EL (cell line): ENCODE measurements at regions not wholly inside any gene's neighbourhood (a gene's known extent, or its start where the extent isn't known, plus 50 kb on each side); places are given as distances from the start of the nearest gene placed in this dataset.
"Not testable (repeated sequence)": the region's sequence is repeated elsewhere in the genome, so short reads cannot be mapped to it uniquely, and the experiment has no call there.

ENCODE experiments used
- DNase-seq: peaks from one replicate; pipeline ENCODE4 v3.0.0-alpha.2; 2016

DNA sequence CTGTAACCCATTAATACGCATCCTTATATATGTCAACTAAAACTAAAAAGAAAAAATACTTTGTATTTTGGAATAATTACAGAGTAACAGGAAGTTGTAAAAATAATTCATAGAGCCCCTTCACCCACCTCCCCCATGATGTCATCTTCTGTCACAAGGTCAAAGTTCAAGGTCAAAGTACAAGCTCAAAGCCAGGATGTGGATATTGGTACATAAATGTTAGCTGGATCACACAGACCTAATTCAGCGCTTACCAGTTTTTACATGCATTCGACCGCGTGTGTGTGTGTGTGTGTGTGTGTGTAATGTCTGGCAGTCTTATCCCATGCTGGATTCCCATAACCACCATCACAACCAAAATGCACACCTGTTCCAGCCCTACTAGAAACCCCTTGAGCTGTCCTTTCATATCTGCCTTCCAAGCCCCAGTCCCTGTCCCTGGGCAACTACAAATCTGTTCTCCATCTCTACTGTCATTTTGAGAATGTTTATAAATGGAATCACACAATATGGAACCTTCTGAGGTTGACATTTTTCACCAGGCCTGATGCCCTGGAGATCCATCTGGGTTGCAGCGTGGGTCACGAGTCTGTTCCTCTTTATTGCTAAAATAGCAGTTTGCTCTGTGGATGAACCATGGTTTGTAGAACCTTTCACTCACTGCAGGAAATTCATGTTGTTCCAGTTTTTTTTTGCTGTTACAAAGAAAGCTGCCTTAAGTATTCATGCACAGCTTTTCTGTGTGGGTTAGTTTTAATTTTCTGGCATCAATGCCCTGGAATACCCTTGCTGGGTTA, 153.6 kb upstream of the PITRM1 start:
- no peak for DNase-seq

DNA sequence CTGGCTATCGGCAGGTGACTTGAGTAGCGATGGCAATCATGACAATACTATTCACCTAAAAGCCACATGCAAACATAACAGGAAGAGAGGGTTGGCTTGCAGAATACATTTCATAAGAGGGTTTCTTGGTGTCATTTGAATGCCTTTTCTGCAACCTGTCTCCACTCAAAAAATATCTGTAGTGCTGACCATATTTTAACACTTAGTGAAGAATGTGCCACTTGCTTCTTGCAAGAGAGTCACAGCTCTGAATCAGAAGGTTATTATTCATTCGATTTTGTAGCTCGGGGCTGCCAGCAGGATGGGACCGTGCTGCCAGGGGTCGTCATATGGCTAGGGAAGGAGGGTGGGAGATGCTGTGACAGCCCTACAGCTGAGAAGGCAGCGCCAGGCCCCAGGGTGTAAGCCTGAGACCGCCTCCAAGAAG, 152.0 kb upstream of the PITRM1 start:
- peak; percentile 23 for DNase-seq

DNA sequence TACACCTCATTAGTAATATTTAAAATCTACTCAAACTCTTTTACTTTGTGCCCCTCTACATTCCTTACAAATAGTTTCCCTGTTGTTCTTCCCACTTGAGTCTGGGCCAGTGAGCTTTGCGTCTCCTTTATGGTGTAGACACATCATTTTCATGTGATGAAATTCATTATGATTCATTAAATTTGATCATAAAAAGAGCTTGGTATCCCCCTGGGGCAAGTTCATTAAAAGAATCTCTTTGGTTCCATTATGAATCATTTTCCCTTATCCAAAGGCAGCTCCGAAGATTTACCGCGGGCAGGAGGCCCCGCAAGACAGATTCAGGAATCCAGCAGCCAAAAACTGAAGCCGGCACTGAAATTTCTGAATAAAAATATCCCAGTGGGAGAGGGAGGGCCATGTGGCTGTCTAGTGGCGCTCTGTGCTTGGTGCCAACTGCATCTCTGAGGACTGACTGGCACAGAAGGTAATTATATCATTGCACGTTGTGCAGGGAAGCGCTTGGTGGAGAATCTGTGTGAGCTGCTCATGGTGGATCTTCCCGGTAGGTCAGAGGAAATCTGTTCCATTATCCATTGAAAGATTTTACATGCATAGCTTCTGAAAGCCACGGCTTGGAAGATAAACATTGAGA, 151.4 kb upstream of the PITRM1 start:
- DNase-seq, result peak; percentile 90

DNA sequence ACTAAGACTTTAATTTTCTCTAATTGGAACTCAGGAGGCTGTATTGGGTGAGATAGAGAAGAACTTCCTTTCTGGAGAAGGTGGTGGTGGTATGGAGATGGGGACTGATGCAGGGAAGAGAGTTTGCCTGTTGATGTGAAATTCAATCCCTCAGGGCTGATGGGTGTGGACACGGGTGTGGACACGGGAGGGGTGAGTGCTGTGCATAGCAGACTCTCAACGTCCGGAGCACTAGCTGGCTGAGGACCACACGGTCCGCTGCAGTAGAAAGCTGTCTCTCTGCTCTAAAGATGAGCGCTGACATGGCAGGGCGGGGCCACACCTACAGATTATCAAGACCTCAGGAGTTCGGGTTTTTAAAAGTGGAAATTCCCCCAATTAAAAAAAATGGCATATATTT, 148.5 kb upstream of the PITRM1 start:
- no peak for DNase-seq

DNA sequence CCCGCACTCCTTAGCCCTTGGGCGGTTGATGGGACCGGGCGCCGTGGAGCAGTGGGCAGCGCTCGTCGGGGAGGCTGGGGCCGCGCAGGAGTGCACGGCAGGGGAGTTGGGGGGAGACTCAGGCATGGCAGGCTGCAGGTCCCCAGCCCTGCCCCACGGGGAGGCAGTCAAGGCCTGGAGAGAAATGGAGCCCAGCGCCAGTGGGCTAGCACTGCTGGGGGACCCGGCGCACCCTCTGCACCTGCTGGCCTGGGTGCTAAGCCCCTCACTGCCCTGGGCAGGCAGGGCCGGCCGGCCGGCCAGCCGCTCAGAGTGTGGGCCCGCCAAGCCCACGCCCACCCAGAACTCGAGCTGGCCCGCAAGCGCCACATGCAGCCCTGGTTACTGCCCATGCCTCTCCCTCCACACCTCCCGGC, 147.2 kb upstream of the PITRM1 start:
- no peak for DNase-seq

DNA sequence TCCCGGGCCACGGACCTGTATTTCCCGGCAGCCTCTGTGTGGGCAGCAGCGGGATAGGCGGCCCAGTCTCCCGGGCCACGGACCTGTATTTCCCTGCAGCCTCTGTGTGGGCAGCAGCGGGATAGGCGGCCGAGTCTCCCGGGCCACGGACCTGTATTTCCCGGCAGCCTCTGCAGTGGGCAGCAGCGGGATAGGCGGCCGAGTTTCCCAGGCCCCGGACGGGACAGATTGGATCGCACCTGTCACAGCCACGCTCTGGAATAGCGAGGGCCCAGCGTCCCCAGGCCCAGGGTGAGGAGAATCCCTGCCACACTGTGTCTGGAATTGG, 145.9 kb upstream of the PITRM1 start:
- not testable (repeated sequence) for DNase-seq

DNA sequence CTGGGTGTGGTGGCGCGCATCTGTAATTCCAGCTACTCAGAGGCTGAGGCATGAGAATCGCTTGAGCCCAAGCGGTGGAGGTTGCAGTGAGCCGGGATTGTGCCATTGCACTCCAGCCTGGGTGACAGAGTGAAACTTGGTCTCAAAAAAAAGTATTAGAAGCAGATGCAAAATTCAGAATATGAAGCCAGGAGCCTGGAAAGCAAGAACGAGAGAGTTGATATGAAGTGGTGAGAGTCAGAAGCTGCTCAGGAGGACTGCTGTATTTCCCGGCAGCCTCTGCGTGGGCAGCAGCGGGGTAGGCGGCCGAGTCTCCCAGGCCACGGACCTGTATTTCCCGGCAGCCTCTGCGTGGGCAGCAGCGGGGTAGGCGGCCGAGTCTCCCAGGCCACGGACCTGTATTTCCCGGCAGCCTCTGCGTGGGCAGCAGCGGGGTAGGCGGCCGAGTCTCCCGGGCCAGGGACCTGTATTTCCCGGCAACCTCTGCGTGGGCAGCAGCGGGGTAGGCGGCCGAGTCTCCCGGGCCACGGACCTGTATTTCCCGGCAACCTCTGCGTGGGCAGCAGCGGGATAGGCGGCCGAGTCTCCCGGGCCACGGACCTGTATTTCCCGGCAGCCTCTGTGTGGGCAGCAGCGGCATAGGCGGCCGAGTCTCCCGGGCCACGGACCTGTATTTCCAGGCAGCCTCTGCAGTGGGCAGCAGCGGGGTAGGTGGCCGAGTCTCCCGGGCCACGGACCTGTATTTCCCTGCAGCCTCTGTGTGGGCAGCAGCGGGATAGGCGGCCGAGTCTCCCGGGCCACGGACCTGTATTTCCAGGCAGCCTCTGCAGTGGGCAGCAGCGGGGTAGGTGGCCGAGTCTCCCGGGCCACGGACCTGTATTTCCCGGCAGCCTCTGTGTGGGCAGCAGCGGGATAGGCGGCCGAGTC, 145.2 kb upstream of the PITRM1 start:
- not testable (repeated sequence) for DNase-seq

DNA sequence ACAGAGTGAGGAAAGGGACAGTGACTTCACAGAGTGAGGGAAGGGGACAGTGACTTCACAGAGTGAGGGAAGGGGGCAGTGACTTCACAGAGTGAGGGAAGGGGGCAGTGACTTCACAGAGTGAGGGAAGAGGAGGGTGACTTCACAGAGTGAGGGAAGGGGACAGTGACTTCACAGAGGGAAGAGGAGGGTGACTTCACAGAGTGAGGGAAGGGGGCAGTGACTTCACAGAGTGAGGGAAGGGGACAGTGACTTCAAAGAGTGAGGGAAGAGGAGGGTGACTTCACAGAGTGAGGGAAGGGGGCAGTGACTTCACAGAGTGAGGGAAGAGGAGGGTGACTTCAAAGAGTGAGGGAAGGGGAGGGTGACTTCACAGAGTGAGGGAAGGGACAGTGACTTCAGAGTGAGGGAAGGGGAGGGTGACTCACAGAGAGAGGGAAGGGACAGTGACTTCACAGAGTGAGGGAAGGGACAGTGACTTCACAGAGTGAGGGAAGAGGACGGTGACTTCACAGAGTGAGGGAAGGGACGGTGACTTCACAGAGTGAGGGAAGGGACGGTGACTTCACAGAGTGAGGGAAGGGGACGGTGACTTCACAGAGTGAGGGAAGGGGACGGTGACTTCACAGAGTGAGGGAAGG, 142.0 kb upstream of the PITRM1 start:
- DNase-seq, result not testable (repeated sequence)

DNA sequence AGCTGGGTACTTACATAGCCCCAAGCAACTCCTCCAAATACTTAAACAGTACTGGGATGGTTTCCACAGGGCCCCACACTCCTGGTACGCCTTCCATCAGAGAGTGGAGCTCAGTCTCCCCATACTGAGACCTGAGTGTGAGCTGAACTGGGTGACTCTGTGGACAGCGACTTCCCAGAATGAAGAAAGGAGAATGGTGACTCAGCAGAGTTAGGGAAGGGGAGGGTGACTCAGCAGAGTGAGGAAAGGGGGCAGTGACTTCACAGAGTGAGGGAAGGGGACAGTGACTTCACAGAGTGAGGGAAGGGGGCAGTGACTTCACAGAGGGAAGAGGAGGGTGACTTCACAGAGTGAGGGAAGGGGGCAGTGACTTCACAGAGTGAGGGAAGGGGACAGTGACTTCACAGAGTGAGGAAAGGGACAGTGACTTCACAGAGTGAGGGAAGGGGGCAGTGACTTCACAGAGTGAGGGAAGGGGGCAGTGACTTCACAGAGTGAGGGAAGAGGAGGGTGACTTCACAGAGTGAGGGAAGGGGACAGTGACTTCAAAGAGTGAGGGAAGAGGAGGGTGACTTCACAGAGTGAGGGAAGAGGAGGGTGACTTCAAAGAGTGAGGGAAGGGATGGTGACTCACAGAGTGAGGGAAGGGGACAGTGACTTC, 141.3 kb upstream of the PITRM1 start:
- peak; percentile 64 for DNase-seq

DNA sequence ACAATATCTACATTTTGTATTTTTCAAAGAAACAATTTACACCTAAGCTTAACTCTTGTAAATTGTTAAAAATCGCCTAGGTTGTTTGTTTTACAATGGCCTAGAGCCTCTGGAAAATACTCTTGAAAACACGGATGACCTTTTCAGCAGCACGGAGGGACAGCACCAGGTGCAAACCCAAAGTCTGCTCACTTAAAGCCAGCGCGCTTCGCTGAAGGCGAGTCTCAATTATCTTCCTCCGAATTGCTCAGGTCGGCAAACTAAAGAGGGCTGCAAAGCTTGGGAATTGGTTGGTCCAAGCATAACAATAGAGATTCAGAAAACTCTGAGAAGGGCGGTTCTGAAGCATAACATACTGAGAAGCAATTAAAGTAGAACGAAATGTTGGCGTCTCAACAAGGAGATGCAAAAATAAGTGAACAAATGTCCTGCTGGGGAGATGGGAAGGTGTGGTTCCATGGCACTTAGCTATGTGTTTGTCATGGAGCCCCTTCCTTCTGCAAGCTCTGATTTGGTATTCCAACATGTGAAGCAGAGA, 139.9 kb upstream of the PITRM1 start:
- DNase-seq, result no peak

DNA sequence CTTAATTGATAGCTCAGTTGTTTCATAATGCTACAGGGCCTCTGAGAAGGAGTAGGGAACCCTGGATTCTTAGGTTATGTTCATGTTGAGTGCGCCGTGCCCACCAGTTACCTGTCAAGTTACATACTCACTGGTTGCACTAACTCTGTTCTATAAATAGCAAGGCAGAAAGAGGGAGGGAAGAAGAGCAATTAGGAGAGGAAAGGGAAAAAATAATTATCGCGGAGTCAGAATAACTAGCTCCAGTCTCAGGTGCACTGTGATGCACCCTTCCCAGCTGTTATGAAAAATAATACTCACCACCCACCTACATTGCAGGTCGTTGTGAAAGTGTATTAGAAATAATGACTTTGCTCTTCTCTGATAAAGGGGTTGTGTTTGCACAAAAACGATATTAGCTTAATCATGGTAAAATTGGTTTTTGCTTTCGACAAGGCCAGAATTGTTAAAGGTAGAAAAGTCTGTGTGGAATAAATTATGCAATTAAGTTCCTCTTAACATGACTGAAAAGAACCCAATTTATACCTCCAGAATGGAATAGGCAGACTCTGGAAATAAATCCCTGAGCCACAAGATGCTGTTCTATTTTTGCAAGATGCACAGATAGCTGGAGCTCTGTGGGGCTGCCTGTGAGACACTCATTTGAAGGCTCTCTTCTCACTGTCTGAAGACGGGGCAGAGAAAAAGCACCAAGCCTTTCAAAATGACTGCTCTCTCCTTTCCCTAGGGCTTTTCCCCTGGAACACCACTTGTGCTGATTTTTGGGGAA, 137.6 kb upstream of the PITRM1 start:
- no peak for DNase-seq

DNA sequence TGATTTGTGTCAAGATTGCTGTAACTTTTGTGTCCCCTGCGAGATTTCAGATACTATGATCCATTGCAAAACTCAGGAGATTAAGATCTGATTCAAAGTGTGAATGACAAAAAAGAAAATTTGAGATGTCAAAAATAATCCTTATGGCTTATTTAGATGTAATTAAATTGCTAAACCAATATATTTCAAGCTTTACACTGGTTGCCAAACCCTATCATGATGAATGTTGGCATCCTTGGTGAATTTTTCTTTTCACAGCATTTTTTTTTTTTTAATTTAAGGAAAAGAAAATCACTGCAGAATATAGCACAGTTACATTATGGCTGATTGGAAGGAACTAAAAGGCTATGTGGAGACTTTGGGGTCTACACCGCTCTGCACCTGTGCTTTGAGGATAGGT, 133.5 kb upstream of the PITRM1 start:
- no peak for DNase-seq

DNA sequence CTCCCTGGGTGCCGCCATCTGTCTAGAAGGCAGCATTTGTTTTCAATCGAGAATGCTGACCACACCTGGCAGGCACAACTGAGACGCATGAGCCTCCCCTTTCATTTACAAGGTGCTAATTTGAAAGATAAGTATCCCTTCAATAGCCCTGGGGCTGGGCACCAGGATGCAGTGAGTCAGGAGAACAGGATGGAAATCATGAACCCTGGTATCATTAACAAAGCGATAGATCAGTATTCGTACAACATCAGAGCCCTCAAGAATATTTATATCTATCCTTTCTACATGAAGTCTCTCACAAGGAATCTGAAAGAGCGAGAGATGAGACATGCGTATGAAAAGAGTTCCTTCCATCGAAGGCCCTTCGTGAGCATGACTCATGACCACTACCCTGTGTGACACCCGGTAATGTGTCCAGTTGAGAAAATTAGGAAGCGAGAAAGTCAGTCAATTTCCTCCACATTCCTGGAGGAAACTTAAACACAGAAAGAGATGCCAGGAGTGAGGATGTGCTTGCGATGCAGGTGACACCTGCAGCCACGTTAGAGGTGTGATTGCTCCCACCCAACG, 123.1 kb upstream of the PITRM1 start:
- DNase-seq, result no peak

DNA sequence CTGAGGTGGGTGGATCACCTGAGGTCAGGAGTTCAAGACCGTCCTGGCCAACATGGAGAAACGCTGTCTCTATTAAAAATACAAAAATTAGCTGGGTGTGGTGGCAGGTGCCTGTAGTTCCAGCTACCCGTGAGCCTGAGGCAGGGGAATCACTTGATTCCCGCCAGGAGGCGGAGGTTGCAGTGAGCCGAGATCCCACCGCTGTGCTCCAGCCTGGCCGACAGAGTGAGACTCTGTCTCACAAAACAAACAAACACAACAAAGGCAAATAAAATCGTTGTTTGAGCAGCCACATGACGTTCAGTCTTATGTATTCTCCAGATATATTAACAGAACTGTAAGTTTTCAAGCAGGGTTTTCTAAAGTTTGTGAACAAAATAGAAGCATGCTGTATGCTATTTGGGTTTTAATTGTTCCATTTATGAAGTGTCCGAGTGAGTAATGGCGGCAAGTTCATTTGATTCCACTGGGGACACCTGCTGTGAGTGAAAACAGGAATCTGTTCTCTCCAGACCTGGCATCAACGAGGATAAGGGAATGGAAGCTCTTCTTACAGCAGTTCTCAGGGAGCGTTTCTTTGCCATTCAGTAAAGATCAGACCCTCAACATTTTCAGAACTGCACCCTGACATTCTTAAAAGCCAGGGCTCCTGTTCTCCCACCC, 122.5 kb upstream of the PITRM1 start:
- no peak for DNase-seq

DNA sequence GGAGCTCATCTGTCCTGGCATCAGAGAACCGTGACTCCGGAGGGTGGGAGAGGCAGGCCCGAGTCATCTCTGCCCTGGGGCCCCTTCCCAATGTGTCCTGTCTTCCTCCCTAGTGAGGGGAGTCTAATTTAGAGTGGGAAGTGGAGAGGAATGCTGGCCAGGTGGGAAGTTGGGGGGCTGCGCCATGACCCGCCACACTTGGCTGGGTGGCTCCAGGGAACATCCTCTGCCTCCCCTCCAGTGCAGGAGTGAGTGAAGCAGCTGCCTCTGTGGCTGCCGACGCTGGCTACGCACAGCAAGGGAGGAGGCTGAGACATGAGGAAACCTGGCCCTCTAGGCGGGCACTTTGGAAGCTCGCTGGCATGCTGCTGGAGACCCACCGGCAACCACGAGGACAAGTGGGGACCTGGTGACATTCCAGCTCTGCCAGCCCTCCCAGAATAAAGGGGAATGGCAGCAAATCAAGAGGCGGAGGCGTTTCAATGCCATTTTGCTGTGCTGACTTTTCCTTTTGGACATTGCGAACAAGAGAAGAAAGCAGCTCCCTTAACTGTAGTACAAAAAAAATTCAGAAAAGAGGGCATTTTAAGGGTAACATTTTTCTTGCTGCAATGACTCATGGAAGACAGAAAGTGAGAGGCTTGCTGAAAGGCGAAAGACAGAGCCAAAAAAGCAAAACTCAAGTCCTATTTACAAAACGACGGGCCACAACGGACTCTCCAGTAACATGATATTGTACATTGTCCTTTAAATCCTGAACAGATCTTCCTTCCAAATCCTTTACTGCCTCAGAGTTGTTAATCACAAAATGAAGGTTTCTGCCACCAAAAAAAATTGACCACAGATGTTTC, 121.2 kb upstream of the PITRM1 start:
- DNase-seq, result no peak

DNA sequence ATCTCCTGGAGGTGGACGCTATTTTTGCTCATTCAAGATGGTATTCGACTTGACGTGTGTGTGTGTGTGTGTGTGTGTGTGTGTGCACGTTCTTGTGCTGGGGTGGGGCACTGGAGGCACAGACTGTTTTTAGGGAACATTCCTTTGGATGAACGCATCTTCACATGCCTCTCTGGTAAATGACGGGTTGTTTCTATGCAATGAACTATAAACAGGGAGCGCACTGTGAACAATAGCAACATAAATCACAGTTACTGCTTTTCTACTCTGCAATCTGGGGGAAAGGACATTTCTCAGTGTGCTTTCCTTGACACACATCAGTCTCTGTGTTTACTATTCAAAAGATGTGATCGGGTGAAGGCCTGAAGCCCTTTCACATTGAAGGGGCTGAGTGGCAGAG, 120.1 kb upstream of the PITRM1 start:
- DNase-seq, result peak; percentile 18

DNA sequence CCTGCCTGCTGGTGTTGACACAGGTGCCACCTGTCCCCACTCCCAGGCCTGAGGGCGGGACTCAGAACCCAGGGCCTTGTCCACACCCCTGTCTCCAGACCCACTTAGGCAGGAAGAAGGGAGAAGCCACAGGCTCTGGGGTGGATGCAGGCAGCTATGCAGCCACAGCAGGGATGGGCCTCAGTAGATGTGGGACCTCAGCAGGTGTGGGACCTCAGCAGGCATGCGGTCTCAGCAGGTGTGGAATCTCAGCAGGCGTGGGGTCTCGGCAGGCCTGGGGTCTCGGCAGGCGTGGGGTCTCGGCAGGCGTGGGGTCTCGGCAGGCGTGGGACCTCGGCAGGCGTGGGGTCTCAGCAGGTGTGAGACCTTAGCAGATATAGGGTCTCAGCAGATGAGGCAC, 118.0 kb upstream of the PITRM1 start:
- DNase-seq, result no peak

DNA sequence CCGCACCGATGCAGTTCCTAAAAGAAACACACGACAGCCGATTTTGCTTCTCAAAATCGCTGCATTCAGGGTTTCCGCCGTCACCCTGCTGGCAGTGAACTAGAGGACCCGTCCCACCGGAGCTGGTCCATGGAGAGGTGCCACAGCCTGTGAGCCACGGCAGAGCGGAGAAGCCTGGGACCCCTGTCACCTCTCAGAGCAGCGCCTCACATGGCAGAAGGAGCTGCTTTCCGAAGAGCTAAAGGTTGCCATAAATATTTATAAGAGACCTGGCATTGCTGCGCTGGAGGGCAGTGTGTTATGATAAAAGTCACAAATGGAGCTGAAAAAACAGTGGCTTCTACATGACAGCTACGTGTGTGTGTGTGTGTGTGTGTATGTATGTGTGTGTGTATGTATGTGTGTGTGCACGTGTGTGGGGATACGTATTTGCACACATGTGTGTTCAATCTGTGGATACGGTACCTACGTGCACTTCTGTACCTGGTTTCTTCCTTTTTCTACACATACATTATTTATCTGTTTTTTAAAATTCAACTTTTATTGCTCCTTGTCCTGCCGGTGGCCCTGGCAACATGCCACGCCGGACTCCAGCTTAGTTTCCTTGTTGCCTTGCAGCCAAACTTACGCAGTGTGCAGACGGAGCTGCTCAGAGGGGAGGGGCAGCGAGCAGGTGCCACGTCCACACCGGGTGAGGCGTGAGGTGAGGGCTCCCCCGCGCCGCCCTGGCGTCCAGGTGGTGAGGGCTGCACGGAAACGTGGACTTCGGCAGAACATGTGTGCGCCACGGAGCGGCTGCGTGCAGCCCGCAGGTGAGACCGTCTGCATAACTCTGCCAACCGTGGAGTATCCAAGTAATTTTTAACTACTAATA, 115.2 kb upstream of the PITRM1 start:
- DNase-seq, result no peak

DNA sequence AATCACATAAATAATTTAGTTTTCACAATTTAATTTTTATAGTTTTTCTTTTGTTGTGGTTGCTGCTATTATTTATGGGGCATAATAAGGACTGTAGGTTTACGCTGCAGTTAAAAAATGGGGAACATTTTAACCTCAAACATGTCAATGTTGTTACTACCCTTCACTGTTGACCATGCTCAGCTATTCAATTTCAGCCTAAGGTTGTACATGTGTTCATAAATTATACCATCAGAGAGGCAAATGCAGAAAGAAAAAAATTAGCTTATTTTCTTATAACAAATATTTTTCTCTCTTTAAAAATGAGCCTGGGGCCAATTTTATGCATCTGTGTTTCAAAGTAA, 110.1 kb upstream of the PITRM1 start:
- DNase-seq, result no peak
